GM18907 (cell line): ENCODE measurements at regions not wholly inside any gene's neighbourhood (a gene's known extent, or its start where the extent isn't known, plus 50 kb on each side); places are given as distances from the start of the nearest gene placed in this dataset.
"Not testable (repeated sequence)": the region's sequence is repeated elsewhere in the genome, so short reads cannot be mapped to it uniquely, and the experiment has no call there.

Experiments
- ATAC-seq: cut with Tn5 transposase; IDR thresholded peaks from one replicate; pipeline ENCODE4 v1.9.1; 2021; ENCODE audit warnings: mild to moderate bottlenecking, moderate library complexity; ENCODE audit not compliant: unreplicated experiment

GRCh38 chr5:84961193-84961592 is 576.5 kb upstream of the EDIL3 start:
- no peak for ATAC-seq

- ATAC-seq, result no peak
Measured at GRCh38 chr5:84961903-84962302, 577.2 kb upstream of the EDIL3 start.

GRCh38 chr5:84983093-84983492 is 598.4 kb upstream of the EDIL3 start:
- ATAC-seq, result no peak

- no peak for ATAC-seq
Measured at GRCh38 chr5:84985148-84985547, 600.5 kb upstream of the EDIL3 start.

- no peak for ATAC-seq
Measured at GRCh38 chr5:84986688-84987087, 602.0 kb upstream of the EDIL3 start.

GRCh38 chr5:85000671-85001070 is 616.0 kb upstream of the EDIL3 start:
- ATAC-seq, result no peak

GRCh38 chr5:85002026-85002425 is 617.3 kb upstream of the EDIL3 start:
- not testable (repeated sequence) for ATAC-seq

GRCh38 chr5:85010014-85010562 is 625.4 kb upstream of the EDIL3 start:
- no peak for ATAC-seq

GRCh38 chr5:85017261-85017660 is 632.6 kb upstream of the EDIL3 start:
- no peak for ATAC-seq

GRCh38 chr5:85030316-85031084 is 645.8 kb upstream of the EDIL3 start:
- ATAC-seq, result no peak

GRCh38 chr5:85049020-85049419 is 664.3 kb upstream of the EDIL3 start:
- no peak for ATAC-seq

- no peak for ATAC-seq
Measured at GRCh38 chr5:85052826-85053225, 668.1 kb upstream of the EDIL3 start.

- ATAC-seq, result no peak
Measured at GRCh38 chr5:85069659-85070640, 685.3 kb upstream of the EDIL3 start.

- no peak for ATAC-seq
Measured at GRCh38 chr5:85077581-85077980, 692.9 kb upstream of the EDIL3 start.

- ATAC-seq, result no peak
Measured at GRCh38 chr5:85096421-85096820, 711.7 kb upstream of the EDIL3 start.

- no peak for ATAC-seq
Measured at GRCh38 chr5:85108471-85108870, 723.8 kb upstream of the EDIL3 start.

GRCh38 chr5:85109616-85110015 is 724.9 kb upstream of the EDIL3 start:
- ATAC-seq, result no peak

GRCh38 chr5:85132269-85132668 is 747.6 kb upstream of the EDIL3 start:
- no peak for ATAC-seq

- no peak for ATAC-seq
Measured at GRCh38 chr5:85140471-85140870, 755.8 kb upstream of the EDIL3 start.

- no peak for ATAC-seq
Measured at GRCh38 chr5:85143138-85143537, 758.5 kb upstream of the EDIL3 start.

- no peak for ATAC-seq
Measured at GRCh38 chr5:85148701-85149100, 764.0 kb upstream of the EDIL3 start.

- ATAC-seq, result no peak
Measured at GRCh38 chr5:85159395-85159794, 774.7 kb upstream of the EDIL3 start.
